ENCODE measurements at regions not wholly inside any gene's neighbourhood (a gene's known extent, or its start where the extent isn't known, plus 50 kb on each side); places are given as distances from the start of the nearest gene placed in this dataset.

DNA sequence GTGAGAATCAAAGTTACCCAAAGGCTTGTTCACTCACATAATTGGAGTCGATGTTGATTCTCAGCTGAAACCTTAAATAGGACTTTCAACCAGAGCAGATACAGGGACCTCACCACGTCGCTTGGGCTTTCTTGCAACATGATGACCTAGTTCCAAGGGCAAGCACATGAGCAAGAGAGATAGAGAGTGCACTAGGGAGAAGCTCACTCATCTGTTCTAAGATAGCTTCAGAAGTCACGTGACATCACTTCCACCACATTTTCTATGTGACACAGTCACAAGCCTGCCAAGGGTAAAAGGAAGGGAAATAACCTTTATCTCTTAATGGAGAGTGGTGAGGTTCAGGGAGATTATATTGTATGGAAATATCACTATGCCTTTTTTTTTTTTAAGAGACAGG lies 470.1 kb upstream of the PLXNA2 start:
- Histone ChIP-seq H3K27ac (ENCODE audit: low read depth, low read length) (no peak overlapping the region), H3K4me3 (ENCODE audit: insufficient read depth, low read depth, low read length) (no peak overlapping the region), H3K4me2 (ENCODE audit: low read length) (no peak overlapping the region), H4K20me1 (ENCODE audit: insufficient read depth, low read length) (no peaks in the 10 kb centered on the region), H3K36me3 (ENCODE audit: insufficient read depth, low read length) (no peaks in the 10 kb centered on the region), H3K9me3 (ENCODE audit: insufficient read depth, low read depth, low read length) (no peaks in the 10 kb centered on the region), H3K27me3 (ENCODE audit: insufficient read depth, low read length) (no peaks in the 10 kb centered on the region), H3K4me1 (ENCODE audit: insufficient read depth, low read length) (no peaks in the 10 kb centered on the region), H3K79me2 (ENCODE audit: insufficient read depth, low read length) (no peaks in the 10 kb centered on the region), H2AFZ (ENCODE audit: low read depth, low read length) (no peak overlapping the region), H3K9ac (ENCODE audit: low read length) (no peak overlapping the region)
- Mint-ChIP-seq H3K4me3 (ENCODE audit: unreplicated experiment) (no peak overlapping the region), H3K4me1 (ENCODE audit: low read depth, unreplicated experiment) (peaks cover 4% of the 10 kb centered on the region), H3K27ac (ENCODE audit: unreplicated experiment) (no peak overlapping the region), H3K27me3 (ENCODE audit: low read depth, unreplicated experiment) (peaks cover 5% of the 10 kb centered on the region), H3K9me3 (ENCODE audit: unreplicated experiment) (no peaks in the 10 kb centered on the region), H3K36me3 (ENCODE audit: low read depth, unreplicated experiment) (no peaks in the 10 kb centered on the region)
- DNase-seq (ENCODE audit: low read depth) (no peak), FAIRE-seq (no peak)
- TF ChIP-seq EZH2 (IDR thresholded peaks at IDR 0.05; ENCODE audit: insufficient read depth, low read length), result no peak
- no peak for TF ChIP-seq CTCF (IDR thresholded peaks at IDR 0.05; ENCODE audit: insufficient read depth, low read depth, low read length)

- Mint-ChIP-seq H3K27ac (ENCODE audit: unreplicated experiment) (no peak overlapping the region), H3K4me3 (ENCODE audit: unreplicated experiment) (no peak overlapping the region), H3K9me3 (ENCODE audit: unreplicated experiment) (peaks cover 7% of the 10 kb centered on the region), H3K36me3 (ENCODE audit: low read depth, unreplicated experiment) (no peaks in the 10 kb centered on the region), H3K4me1 (ENCODE audit: low read depth, unreplicated experiment) (peaks cover 4% of the 10 kb centered on the region), H3K27me3 (ENCODE audit: low read depth, unreplicated experiment) (peaks cover 2% of the 10 kb centered on the region)
- Histone ChIP-seq H3K79me2 (ENCODE audit: insufficient read depth, low read length) (no peaks in the 10 kb centered on the region), H3K4me1 (ENCODE audit: insufficient read depth, low read length) (no peaks in the 10 kb centered on the region), H3K36me3 (ENCODE audit: insufficient read depth, low read length) (no peaks in the 10 kb centered on the region), H3K27me3 (ENCODE audit: insufficient read depth, low read length) (no peaks in the 10 kb centered on the region), H3K4me3 (ENCODE audit: insufficient read depth, low read depth, low read length) (no peak overlapping the region), H4K20me1 (ENCODE audit: insufficient read depth, low read length) (no peaks in the 10 kb centered on the region), H2AFZ (ENCODE audit: low read depth, low read length) (no peak overlapping the region), H3K4me2 (ENCODE audit: low read length) (no peak overlapping the region), H3K27ac (ENCODE audit: low read depth, low read length) (no peak overlapping the region), H3K9me3 (ENCODE audit: insufficient read depth, low read depth, low read length) (no peaks in the 10 kb centered on the region), H3K9ac (ENCODE audit: low read length) (no peak overlapping the region)
- DNase-seq (ENCODE audit: low read depth) (no peak), FAIRE-seq (no peak)
- TF ChIP-seq CTCF (IDR thresholded peaks at IDR 0.05; ENCODE audit: insufficient read depth, low read depth, low read length), result no peak
- TF ChIP-seq EZH2 (IDR thresholded peaks at IDR 0.05; ENCODE audit: insufficient read depth, low read length), result no peak
These were observed 473.3 kb upstream of the PLXNA2 start for GRCh38 chr1:208717525-208717924.

- Mint-ChIP-seq H3K36me3 (ENCODE audit: low read depth, unreplicated experiment) (no peaks in the 10 kb centered on the region), H3K27ac (ENCODE audit: unreplicated experiment) (no peak overlapping the region), H3K4me3 (ENCODE audit: unreplicated experiment) (no peak overlapping the region), H3K9me3 (ENCODE audit: unreplicated experiment) (peaks cover 9% of the 10 kb centered on the region), H3K4me1 (ENCODE audit: low read depth, unreplicated experiment) (peaks cover 4% of the 10 kb centered on the region), H3K27me3 (ENCODE audit: low read depth, unreplicated experiment) (no peaks in the 10 kb centered on the region)
- DNase-seq (ENCODE audit: low read depth) (no peak), FAIRE-seq (no peak)
- no peak for TF ChIP-seq EZH2 (IDR thresholded peaks at IDR 0.05; ENCODE audit: insufficient read depth, low read length)
- TF ChIP-seq CTCF (IDR thresholded peaks at IDR 0.05; ENCODE audit: insufficient read depth, low read depth, low read length), result no peak
- H3K4me1 ChIP-seq (ENCODE audit: insufficient read depth, low read length), result no peaks in the 10 kb centered on the region
- H3K9me3 ChIP-seq (ENCODE audit: insufficient read depth, low read depth, low read length), result no peaks in the 10 kb centered on the region
- no peaks in the 10 kb centered on the region for H4K20me1 ChIP-seq (ENCODE audit: insufficient read depth, low read length)
- no peak overlapping the region for H3K4me2 ChIP-seq (ENCODE audit: low read length)
- no peak overlapping the region for H3K9ac ChIP-seq (ENCODE audit: low read length)
- H3K4me3 ChIP-seq (ENCODE audit: insufficient read depth, low read depth, low read length), result no peak overlapping the region
- H3K79me2 ChIP-seq (ENCODE audit: insufficient read depth, low read length), result no peaks in the 10 kb centered on the region
- H3K27me3 ChIP-seq (ENCODE audit: insufficient read depth, low read length), result no peaks in the 10 kb centered on the region
- H3K27ac ChIP-seq (ENCODE audit: low read depth, low read length), result no peak overlapping the region
- H3K36me3 ChIP-seq (ENCODE audit: insufficient read depth, low read length), result no peaks in the 10 kb centered on the region
- H2AFZ ChIP-seq (ENCODE audit: low read depth, low read length), result no peak overlapping the region
These were observed 478.4 kb upstream of the PLXNA2 start for GRCh38 chr1:208722592-208722991.
